OCI-LY3 (cell line): ENCODE measurements at regions not wholly inside any gene's neighbourhood (a gene's known extent, or its start where the extent isn't known, plus 50 kb on each side); places are given as distances from the start of the nearest gene placed in this dataset.

Experiments used
- CTCF ChIP-seq: fragments of 200-600, 300-600 bp; sonication (generic); IDR thresholded peaks from 2 replicates; pipeline ENCODE4 v1.5.1; 2014; ENCODE audit warnings: antibody characterized with exemption, low read length, low read depth
- EZH2phosphoT487 ChIP-seq: fragments of 200-600 bp; shearing (Covaris generic); IDR thresholded peaks from 2 replicates; pipeline ENCODE4 v1.6.1; 2018; ENCODE audit warnings: antibody characterized with exemption, mixed run types, low read depth

GRCh38 chr15:93164409-93164808, 75.4 kb upstream of the RGMA start:
- TF ChIP-seq CTCF (no peak), EZH2phosphoT487 (no peak)
